Activated naive CD8-positive, alpha-beta T cell (primary cell): ENCODE measurements at regions not wholly inside any gene's neighbourhood (a gene's known extent, or its start where the extent isn't known, plus 50 kb on each side); places are given as distances from the start of the nearest gene placed in this dataset.

Experiments used
- H3K27ac Mint-ChIP-seq: one replicate; pipeline ENCODE4 v1.8.0; 2021; ENCODE audit warnings: mixed read lengths
- H3K27me3 Mint-ChIP-seq: one replicate; pipeline ENCODE4 v1.8.0; 2021; ENCODE audit warnings: mixed read lengths
- H3K36me3 Mint-ChIP-seq: one replicate; pipeline ENCODE4 v1.8.0; 2021; ENCODE audit warnings: mixed read lengths
- H3K4me1 Mint-ChIP-seq: one replicate; pipeline ENCODE4 v1.8.0; 2021; ENCODE audit warnings: low read depth, mixed read lengths
- H3K4me3 Mint-ChIP-seq: one replicate; pipeline ENCODE4 v1.8.0; 2021; ENCODE audit warnings: mild to moderate bottlenecking, mixed read lengths
- H3K9me3 Mint-ChIP-seq: one replicate; pipeline ENCODE4 v1.8.0; 2021; ENCODE audit warnings: low read depth, mixed read lengths

GRCh38 chr3:13266005-13266404 is 154.1 kb downstream of the NUP210 start:
- Mint-ChIP-seq H3K27ac (no peak overlapping the region), H3K9me3 (no peaks in the 10 kb centered on the region), H3K36me3 (no peaks in the 10 kb centered on the region), H3K4me3 (no peak overlapping the region), H3K4me1 (peaks cover 8% of the 10 kb centered on the region), H3K27me3 (peaks cover 2% of the 10 kb centered on the region)

DNA sequence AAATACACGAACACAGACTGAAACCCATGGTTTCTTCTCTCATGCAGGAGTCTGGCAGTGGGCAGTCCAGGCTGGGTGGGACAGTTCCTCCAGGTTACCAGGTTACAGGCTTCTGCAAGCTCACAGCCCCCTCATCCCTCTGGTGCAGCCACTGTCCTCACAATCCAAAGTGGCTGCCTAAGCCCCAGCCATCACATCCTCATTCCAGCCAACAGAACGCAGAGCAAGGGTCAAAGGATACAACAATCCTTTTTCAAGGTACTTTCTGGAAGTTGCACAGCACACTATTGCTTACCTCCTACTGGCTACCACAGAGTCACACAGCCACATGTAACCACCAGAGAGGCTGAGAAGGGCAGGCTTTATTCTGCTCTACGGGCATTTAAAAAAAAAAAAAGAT is 154.6 kb downstream of the NUP210 start:
- Mint-ChIP-seq H3K27ac (no peak overlapping the region), H3K4me3 (no peak overlapping the region), H3K4me1 (peaks cover 8% of the 10 kb centered on the region), H3K27me3 (peaks cover 2% of the 10 kb centered on the region), H3K36me3 (no peaks in the 10 kb centered on the region), H3K9me3 (no peaks in the 10 kb centered on the region)

GRCh38 chr3:13265016-13265415 is 155.1 kb downstream of the NUP210 start:
- peaks cover 8% of the 10 kb centered on the region for H3K4me1 Mint-ChIP-seq
- no peaks in the 10 kb centered on the region for H3K36me3 Mint-ChIP-seq
- H3K27ac Mint-ChIP-seq = no peak overlapping the region
- peaks cover 2% of the 10 kb centered on the region for H3K27me3 Mint-ChIP-seq
- no peaks in the 10 kb centered on the region for H3K9me3 Mint-ChIP-seq
- no peak overlapping the region for H3K4me3 Mint-ChIP-seq

DNA sequence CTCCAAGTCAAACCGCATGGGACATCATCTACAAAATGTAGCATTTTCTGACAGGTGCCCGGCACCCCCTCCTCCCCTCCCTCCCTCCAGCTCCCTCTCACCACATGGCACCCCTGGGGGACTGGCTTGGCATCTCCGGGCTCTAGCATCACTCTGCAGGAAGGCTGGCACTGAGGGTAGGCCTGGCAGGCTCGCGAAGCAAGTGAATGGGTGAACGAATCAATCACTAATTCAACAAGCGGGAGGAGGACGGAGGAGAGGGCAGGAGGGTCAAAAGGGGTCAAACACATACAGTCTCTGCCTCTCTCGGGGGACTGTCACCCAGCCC is 155.7 kb downstream of the NUP210 start:
- H3K4me1 Mint-ChIP-seq = peaks cover 8% of the 10 kb centered on the region
- H3K4me3 Mint-ChIP-seq = no peak overlapping the region
- peaks cover 2% of the 10 kb centered on the region for H3K27me3 Mint-ChIP-seq
- no peaks in the 10 kb centered on the region for H3K9me3 Mint-ChIP-seq
- H3K36me3 Mint-ChIP-seq = no peaks in the 10 kb centered on the region
- H3K27ac Mint-ChIP-seq = no peak overlapping the region

- Mint-ChIP-seq H3K27ac (no peak overlapping the region), H3K4me3 (no peak overlapping the region), H3K27me3 (peaks cover 2% of the 10 kb centered on the region), H3K4me1 (peaks cover 8% of the 10 kb centered on the region), H3K36me3 (no peaks in the 10 kb centered on the region), H3K9me3 (no peaks in the 10 kb centered on the region)
Measured at GRCh38 chr3:13263770-13264467, 156.2 kb downstream of the NUP210 start.

DNA sequence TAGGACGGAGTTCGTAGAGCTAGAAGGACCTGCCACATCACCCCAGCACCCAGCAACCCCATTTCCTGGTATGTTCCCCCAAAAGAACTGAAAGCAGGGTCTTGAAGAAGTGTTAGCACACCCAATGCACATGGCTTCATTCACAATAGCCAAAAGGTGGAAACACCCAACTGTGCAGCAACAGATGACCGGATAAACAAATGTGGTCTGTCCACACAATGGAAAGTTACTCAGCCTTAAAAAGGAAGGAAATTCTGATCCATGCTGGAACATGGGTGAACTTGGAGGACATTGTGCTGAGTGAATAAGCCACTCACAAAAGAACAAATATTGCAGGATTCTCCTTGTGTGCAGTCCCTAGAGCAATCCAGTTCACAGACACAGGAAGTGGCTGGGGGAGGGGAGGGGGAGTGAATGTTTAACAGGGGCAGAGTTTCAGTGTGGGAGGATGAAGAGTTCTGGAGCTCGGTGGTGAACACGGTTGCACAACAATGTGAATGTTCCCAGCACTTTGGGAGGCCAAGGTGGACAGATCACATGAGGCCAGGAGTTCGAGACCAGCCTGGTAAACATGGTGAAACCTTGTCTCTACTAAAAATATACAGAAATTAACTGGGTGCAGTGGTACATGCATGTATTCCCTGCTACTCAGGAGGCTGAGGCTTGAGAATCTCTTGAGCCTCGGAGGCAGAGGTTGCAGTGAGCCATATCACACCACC is 157.5 kb downstream of the NUP210 start:
- Mint-ChIP-seq H3K9me3 (no peaks in the 10 kb centered on the region), H3K27me3 (no peaks in the 10 kb centered on the region), H3K4me1 (peaks cover 8% of the 10 kb centered on the region), H3K36me3 (no peaks in the 10 kb centered on the region), H3K4me3 (no peak overlapping the region), H3K27ac (no peak overlapping the region)

- Mint-ChIP-seq H3K9me3 (no peaks in the 10 kb centered on the region), H3K4me3 (no peak overlapping the region), H3K27me3 (no peaks in the 10 kb centered on the region), H3K27ac (no peak overlapping the region), H3K36me3 (no peaks in the 10 kb centered on the region), H3K4me1 (peaks cover 8% of the 10 kb centered on the region)
Measured at GRCh38 chr3:13261892-13262291, 158.2 kb downstream of the NUP210 start.

GRCh38 chr3:13261104-13261830 is 158.9 kb downstream of the NUP210 start:
- Mint-ChIP-seq H3K9me3 (no peaks in the 10 kb centered on the region), H3K4me3 (no peak overlapping the region), H3K27me3 (no peaks in the 10 kb centered on the region), H3K27ac (no peak overlapping the region), H3K36me3 (no peaks in the 10 kb centered on the region), H3K4me1 (peaks cover 8% of the 10 kb centered on the region)

DNA sequence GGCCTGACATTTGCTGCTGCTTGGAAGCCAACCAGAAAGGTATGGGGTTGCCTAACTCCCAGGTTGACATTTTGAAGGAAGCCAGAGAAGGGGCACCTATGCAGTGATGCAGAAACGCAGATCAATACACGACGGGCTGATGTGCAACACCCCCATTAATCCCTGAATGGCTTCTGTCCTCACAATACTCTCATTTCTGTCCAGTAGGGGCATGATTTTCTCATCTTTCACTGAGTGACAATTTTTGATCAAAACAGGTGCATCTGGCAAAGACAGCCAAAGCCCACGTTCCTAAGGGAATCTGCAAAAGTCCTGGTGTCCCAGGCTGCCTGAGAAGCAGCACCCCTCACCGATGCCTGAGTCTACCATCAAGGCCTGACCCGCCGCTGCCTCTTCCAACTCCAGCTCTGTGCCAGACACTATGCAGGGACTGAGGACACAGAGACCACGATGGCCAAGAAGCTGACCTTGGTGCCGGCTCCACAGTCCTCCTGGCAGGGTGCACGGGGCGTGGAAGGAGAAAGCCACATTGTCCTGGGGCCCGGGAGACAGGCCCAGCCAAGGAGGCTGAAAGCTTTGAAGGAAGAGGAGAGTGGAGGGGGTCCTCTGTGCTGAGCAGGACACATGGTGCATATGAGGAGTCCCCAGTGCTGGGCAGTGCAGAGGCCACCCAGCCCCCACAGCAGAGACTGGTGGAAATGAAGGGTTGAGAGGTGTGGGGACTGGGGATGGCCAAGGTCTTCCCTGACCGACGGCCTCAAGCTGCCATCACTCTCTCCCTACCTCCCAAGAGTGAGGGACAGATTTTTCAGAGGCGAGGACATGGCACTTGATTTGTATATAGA is 159.6 kb downstream of the NUP210 start:
- Mint-ChIP-seq H3K27ac (no peak overlapping the region), H3K36me3 (no peaks in the 10 kb centered on the region), H3K9me3 (no peaks in the 10 kb centered on the region), H3K4me3 (no peak overlapping the region), H3K27me3 (no peaks in the 10 kb centered on the region), H3K4me1 (peaks cover 8% of the 10 kb centered on the region)

- Mint-ChIP-seq H3K4me1 (peaks cover 8% of the 10 kb centered on the region), H3K36me3 (no peaks in the 10 kb centered on the region), H3K4me3 (no peak overlapping the region), H3K27me3 (no peaks in the 10 kb centered on the region), H3K9me3 (no peaks in the 10 kb centered on the region), H3K27ac (no peak overlapping the region)
Measured at GRCh38 chr3:13259831-13260230, 160.3 kb downstream of the NUP210 start.

- Mint-ChIP-seq H3K4me3 (no peak overlapping the region), H3K4me1 (peaks cover 8% of the 10 kb centered on the region), H3K36me3 (no peaks in the 10 kb centered on the region), H3K9me3 (no peaks in the 10 kb centered on the region), H3K27ac (no peak overlapping the region), H3K27me3 (no peaks in the 10 kb centered on the region)
Measured at GRCh38 chr3:13258986-13259514, 161.1 kb downstream of the NUP210 start.

GRCh38 chr3:13258280-13258679 is 161.8 kb downstream of the NUP210 start:
- peaks cover 8% of the 10 kb centered on the region for H3K4me1 Mint-ChIP-seq

DNA sequence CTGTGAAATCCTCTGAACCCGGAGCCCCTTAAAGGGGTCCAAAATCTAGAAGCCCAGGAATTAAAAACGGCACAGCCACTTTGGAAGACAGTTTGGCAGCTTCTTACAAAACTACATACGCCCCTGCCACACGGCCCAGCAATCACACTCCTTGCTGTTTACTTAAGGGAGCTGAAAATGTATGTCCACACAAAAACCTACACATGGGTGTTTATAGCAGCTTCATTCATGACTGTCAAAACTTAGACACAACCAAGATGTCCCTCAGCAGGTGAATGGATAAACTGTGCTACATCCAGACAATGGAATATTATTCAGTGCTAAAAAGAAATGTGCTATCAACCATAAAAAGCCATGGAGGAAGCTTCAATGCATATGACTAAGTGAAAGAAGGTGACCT is 162.5 kb downstream of the NUP210 start:
- Mint-ChIP-seq H3K27ac (no peak overlapping the region), H3K9me3 (no peaks in the 10 kb centered on the region), H3K27me3 (no peaks in the 10 kb centered on the region), H3K4me1 (peaks cover 4% of the 10 kb centered on the region), H3K36me3 (no peaks in the 10 kb centered on the region), H3K4me3 (no peak overlapping the region)

More at GRCh38 chr3:13258280-13258679, 161.8 kb downstream of the NUP210 start:
- H3K27ac Mint-ChIP-seq = no peak overlapping the region
- no peak overlapping the region for H3K4me3 Mint-ChIP-seq
- H3K27me3 Mint-ChIP-seq = no peaks in the 10 kb centered on the region
- H3K36me3 Mint-ChIP-seq = no peaks in the 10 kb centered on the region
- H3K9me3 Mint-ChIP-seq = no peaks in the 10 kb centered on the region

GRCh38 chr3:13256845-13257244 is 163.3 kb downstream of the NUP210 start:
- Mint-ChIP-seq H3K27me3 (no peaks in the 10 kb centered on the region), H3K4me3 (no peak overlapping the region), H3K9me3 (no peaks in the 10 kb centered on the region), H3K27ac (no peak overlapping the region), H3K4me1 (no peaks in the 10 kb centered on the region), H3K36me3 (no peaks in the 10 kb centered on the region)
